Large intestine (tissue), 3 donors: ENCODE measurements at regions not wholly inside any gene's neighbourhood (a gene's known extent, or its start where the extent isn't known, plus 50 kb on each side); places are given as distances from the start of the nearest gene placed in this dataset.

Source experiments
- DNase-seq, 2 donors: peaks; one replicate each; pipeline versions ENCODE4 v3.0.0 to v3.0.0-alpha.2; 2013
- H3K27ac ChIP-seq: one replicate; pipeline ENCODE4 v1.5.1; 2013; ENCODE audit warnings: low read length
- H3K27me3 ChIP-seq: 2 replicates; pipeline ENCODE4 v1.6.1; 2013; ENCODE audit warnings: low read length; ENCODE audit not compliant: control insufficient read depth, insufficient read depth
- H3K36me3 ChIP-seq: 2 replicates; pipeline ENCODE4 v1.6.1; 2013; ENCODE audit warnings: low read length; ENCODE audit not compliant: control insufficient read depth, insufficient read depth
- H3K4me1 ChIP-seq: one replicate; pipeline ENCODE4 v1.6.1; 2013; ENCODE audit warnings: low read length; ENCODE audit not compliant: control insufficient read depth, insufficient read depth
- H3K4me3 ChIP-seq: one replicate; pipeline ENCODE4 v1.5.1; 2013; ENCODE audit warnings: low read length
- H3K9me3 ChIP-seq: one replicate; pipeline ENCODE4 v1.6.1; 2013; ENCODE audit warnings: mild to moderate bottlenecking, low read depth, low read length, moderate library complexity; ENCODE audit not compliant: control insufficient read depth
- WGBS: methylation state at CpG from one replicate; pipeline ENCODE4 v1.1.5; 2013; ENCODE audit warnings: low lambda C conversion rate; ENCODE audit not compliant: insufficient coverage; 5-methylcytosine and 5-hydroxymethylcytosine counted together

- no peaks in the 10 kb centered on the region for H3K4me1 ChIP-seq
- DNase-seq, result no peak
- H3K36me3 ChIP-seq, result no peaks in the 10 kb centered on the region
- WGBS, result 83% methylated on average over 2 of the region's 4 CpGs
- H3K9me3 ChIP-seq, result no peaks in the 10 kb centered on the region
- no peaks in the 10 kb centered on the region for H3K27me3 ChIP-seq
- no peak overlapping the region for H3K27ac ChIP-seq
- no peak overlapping the region for H3K4me3 ChIP-seq
Measured at GRCh38 chr1:80445033-80445432, 1355.7 kb upstream of the ADGRL2 start.

GRCh38 chr1:80444171-80444570 lies 1356.6 kb upstream of the ADGRL2 start:
- H3K36me3 ChIP-seq, result no peaks in the 10 kb centered on the region
- H3K4me1 ChIP-seq, result no peaks in the 10 kb centered on the region
- no peak overlapping the region for H3K27ac ChIP-seq
- H3K9me3 ChIP-seq, result no peaks in the 10 kb centered on the region
- H3K4me3 ChIP-seq, result no peak overlapping the region
- no peak for DNase-seq
- 80% methylated on average over 2 of the region's 3 CpGs for WGBS
- no peaks in the 10 kb centered on the region for H3K27me3 ChIP-seq

GRCh38 chr1:80441664-80442063 lies 1359.1 kb upstream of the ADGRL2 start:
- DNase-seq, result no peak
- H3K27ac ChIP-seq, result no peak overlapping the region
- no peaks in the 10 kb centered on the region for H3K4me1 ChIP-seq
- no peaks in the 10 kb centered on the region for H3K9me3 ChIP-seq
- H3K36me3 ChIP-seq, result no peaks in the 10 kb centered on the region
- no peaks in the 10 kb centered on the region for H3K27me3 ChIP-seq
- H3K4me3 ChIP-seq, result no peak overlapping the region
- 100% methylated on average over 1 of the region's 7 CpGs for WGBS

GRCh38 chr1:80436851-80437250 lies 1363.9 kb upstream of the ADGRL2 start:
- no peaks in the 10 kb centered on the region for H3K9me3 ChIP-seq
- H3K36me3 ChIP-seq, result no peaks in the 10 kb centered on the region
- no peak overlapping the region for H3K4me3 ChIP-seq
- WGBS, result 100% methylated on average over 1 of the region's 1 CpG
- no peak overlapping the region for H3K27ac ChIP-seq
- no peaks in the 10 kb centered on the region for H3K27me3 ChIP-seq
- no peaks in the 10 kb centered on the region for H3K4me1 ChIP-seq
- no peak for DNase-seq

- H3K4me3 ChIP-seq, result no peak overlapping the region
- no peaks in the 10 kb centered on the region for H3K4me1 ChIP-seq
- no peaks in the 10 kb centered on the region for H3K27me3 ChIP-seq
- H3K9me3 ChIP-seq, result no peaks in the 10 kb centered on the region
- DNase-seq, result no peak
- no peak overlapping the region for H3K27ac ChIP-seq
- H3K36me3 ChIP-seq, result no peaks in the 10 kb centered on the region
- WGBS, result 74% methylated on average over 3 of the region's 3 CpGs
Measured at GRCh38 chr1:80427881-80428280, 1372.9 kb upstream of the ADGRL2 start.

GRCh38 chr1:80424249-80424648 lies 1376.5 kb upstream of the ADGRL2 start:
- WGBS, result no CpG with 5 or more reads among the region's 1 CpG
- no peak for DNase-seq
- Histone ChIP-seq H3K4me3 (no peak overlapping the region), H3K27ac (no peak overlapping the region), H3K36me3 (no peaks in the 10 kb centered on the region), H3K27me3 (no peaks in the 10 kb centered on the region), H3K9me3 (no peaks in the 10 kb centered on the region), H3K4me1 (no peaks in the 10 kb centered on the region)

GRCh38 chr1:80418134-80418533 lies 1382.6 kb upstream of the ADGRL2 start:
- peak in 1 of 2 donors; percentile 5 for DNase-seq
- WGBS, result no CpG with 5 or more reads among the region's 1 CpG
- Histone ChIP-seq H3K4me3 (no peak overlapping the region), H3K4me1 (no peaks in the 10 kb centered on the region), H3K27ac (no peak overlapping the region), H3K36me3 (no peaks in the 10 kb centered on the region), H3K9me3 (no peaks in the 10 kb centered on the region), H3K27me3 (no peaks in the 10 kb centered on the region)

- no peaks in the 10 kb centered on the region for H3K36me3 ChIP-seq
- H3K4me1 ChIP-seq, result no peaks in the 10 kb centered on the region
- WGBS, result no CpG with 5 or more reads among the region's 1 CpG
- H3K9me3 ChIP-seq, result no peaks in the 10 kb centered on the region
- no peak overlapping the region for H3K4me3 ChIP-seq
- no peaks in the 10 kb centered on the region for H3K27me3 ChIP-seq
- no peak for DNase-seq
- no peak overlapping the region for H3K27ac ChIP-seq
Measured at GRCh38 chr1:80417671-80418070, 1383.1 kb upstream of the ADGRL2 start.

- Histone ChIP-seq H3K9me3 (no peaks in the 10 kb centered on the region), H3K4me1 (no peaks in the 10 kb centered on the region), H3K4me3 (no peak overlapping the region), H3K36me3 (no peaks in the 10 kb centered on the region), H3K27me3 (no peaks in the 10 kb centered on the region), H3K27ac (no peak overlapping the region)
- no peak for DNase-seq
- WGBS, result 43% methylated on average over 1 of the region's 1 CpG
Measured at GRCh38 chr1:80413969-80414368, 1386.8 kb upstream of the ADGRL2 start.

GRCh38 chr1:80410233-80410632 lies 1390.5 kb upstream of the ADGRL2 start:
- no peaks in the 10 kb centered on the region for H3K36me3 ChIP-seq
- H3K4me1 ChIP-seq, result no peaks in the 10 kb centered on the region
- 100% methylated on average over 4 of the region's 4 CpGs for WGBS
- no peak overlapping the region for H3K27ac ChIP-seq
- DNase-seq, result no peak
- H3K9me3 ChIP-seq, result no peaks in the 10 kb centered on the region
- no peak overlapping the region for H3K4me3 ChIP-seq
- H3K27me3 ChIP-seq, result no peaks in the 10 kb centered on the region

GRCh38 chr1:80403471-80403893 lies 1397.0 kb upstream of the ADGRL4 start:
- DNase-seq, result no peak
- no peak overlapping the region for H3K27ac ChIP-seq
- H3K4me1 ChIP-seq, result no peaks in the 10 kb centered on the region
- H3K9me3 ChIP-seq, result no peaks in the 10 kb centered on the region
- H3K36me3 ChIP-seq, result no peaks in the 10 kb centered on the region
- H3K4me3 ChIP-seq, result no peak overlapping the region
- WGBS, result 88% methylated on average over 3 of the region's 4 CpGs
- no peaks in the 10 kb centered on the region for H3K27me3 ChIP-seq
